Eye (tissue), 1 donor: ENCODE measurements at regions not wholly inside any gene's neighbourhood (a gene's known extent, or its start where the extent isn't known, plus 50 kb on each side); places are given as distances from the start of the nearest gene placed in this dataset.
A peak's percentile ranks its signal among the peaks of the same experiment; 100 is the strongest.

ENCODE experiments used
- DNase-seq: peaks from one replicate; pipeline ENCODE4 v3.0.0-alpha.2; 2015

- no peak for DNase-seq
These were observed 119.9 kb downstream of the FAM43A start for GRCh38 chr3:194805546-194805945.

GRCh38 chr3:194806991-194807630 is 121.4 kb downstream of the FAM43A start:
- no peak for DNase-seq

- DNase-seq, result no peak
These were observed 123.0 kb downstream of the FAM43A start for GRCh38 chr3:194808640-194809097.

- no peak for DNase-seq
These were observed 123.7 kb downstream of the FAM43A start for GRCh38 chr3:194809382-194809781.

DNA sequence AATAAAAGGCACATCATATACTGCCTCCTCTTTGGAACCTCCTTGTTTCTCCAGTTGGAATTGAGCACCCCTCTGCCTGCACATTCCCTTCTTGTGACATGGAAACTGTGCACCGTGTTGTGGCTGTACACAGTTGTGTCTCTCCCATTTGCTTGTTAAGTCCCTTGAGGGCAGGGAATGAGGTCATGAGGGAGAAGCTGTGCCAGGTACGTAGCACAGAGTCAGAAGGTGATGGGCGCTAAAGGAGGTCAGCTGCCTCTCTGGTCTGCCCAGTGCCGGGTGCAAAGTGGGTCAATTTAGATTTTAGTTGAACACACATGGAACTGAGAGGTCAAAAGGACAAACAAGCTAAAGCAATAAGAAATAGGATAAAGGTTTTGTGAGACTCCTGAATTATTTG is 124.4 kb downstream of the FAM43A start:
- no peak for DNase-seq

DNA sequence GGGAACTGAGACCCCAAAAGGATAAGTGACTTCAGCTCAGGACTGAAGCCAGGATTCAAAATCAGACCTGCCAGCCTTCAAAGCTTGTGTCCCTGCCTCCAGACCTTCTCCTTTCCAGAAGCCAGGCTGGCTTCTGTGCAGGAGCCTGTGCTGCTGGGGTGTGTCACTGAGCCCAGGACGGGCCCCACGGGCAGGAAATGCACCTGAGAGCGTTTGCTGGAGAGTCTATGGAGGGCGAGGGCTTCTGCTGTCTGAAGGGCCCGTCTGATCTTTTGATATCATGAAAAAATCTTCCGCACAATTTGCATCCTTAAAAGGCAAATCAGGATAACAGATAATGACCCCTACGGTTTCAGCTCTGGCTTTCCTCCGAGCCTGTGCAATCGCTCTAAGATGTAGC is 125.4 kb downstream of the FAM43A start:
- no peak for DNase-seq

GRCh38 chr3:194812176-194812575 is 126.5 kb downstream of the FAM43A start:
- no peak for DNase-seq

GRCh38 chr3:194814878-194815357 is 129.2 kb downstream of the FAM43A start:
- DNase-seq, result no peak

DNA sequence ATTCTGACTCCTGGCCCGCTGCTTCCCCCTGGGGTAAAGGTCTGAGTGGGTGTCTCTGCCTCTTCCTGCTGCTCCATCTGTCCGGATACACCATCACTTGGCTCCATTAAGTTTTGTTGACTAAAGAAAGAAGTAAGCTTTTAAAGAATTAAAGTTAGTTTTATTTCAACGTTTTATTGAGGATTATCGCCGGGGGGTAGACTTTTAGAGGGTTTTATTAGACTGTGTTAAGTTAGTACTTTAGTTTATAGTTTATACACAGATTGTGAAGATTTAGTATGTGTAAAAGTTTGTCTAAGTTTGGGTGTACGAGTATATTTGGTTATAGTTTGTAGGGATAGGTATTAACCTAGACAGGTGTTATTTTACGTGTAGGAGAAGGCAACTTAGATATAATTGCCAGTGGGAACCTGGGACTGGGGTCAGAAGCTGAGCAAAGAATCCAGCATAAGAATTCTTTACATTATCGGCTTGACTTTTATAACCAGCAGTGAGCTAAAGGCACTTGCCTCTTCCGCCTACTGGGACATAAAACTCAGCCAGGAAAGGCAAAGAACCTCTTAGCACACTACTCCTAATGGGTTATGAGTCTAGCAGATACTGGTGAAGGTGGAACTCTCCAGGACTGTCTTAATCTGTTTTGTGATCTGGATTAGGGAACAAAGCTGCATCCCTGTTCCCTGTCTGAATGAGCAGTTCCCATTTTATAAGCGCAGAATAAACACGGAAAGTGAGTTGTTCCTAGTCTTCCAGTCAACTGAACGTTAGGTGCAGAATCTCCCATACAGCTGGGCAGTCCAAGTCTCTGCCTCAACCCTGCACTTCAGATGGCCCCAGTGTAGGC is 131.3 kb downstream of the FAM43A start:
- no peak for DNase-seq

- DNase-seq, result no peak
These were observed 131.9 kb downstream of the FAM43A start for GRCh38 chr3:194817592-194817930.

DNA sequence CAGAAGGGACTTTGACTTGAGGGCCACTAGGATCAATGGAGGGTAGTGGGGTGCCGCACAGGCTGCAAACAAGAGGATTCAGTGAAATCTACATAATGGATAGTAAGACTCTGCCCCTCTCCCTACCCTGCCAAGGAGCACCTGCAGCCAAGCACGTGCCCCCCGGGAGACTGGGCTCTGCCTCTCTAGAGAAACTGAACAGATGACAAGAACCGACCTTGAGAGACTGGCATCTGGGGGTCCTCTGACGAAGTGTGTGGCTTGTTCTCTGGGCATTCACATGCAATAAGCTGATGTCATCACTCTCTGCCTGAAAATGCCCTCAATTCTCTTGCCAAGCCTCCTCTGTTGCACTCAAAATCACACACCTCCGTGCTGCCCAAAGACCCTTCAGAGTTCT is 132.3 kb downstream of the FAM43A start:
- DNase-seq, result no peak

GRCh38 chr3:194824100-194824499 is 138.4 kb downstream of the FAM43A start:
- DNase-seq, result no peak

DNA sequence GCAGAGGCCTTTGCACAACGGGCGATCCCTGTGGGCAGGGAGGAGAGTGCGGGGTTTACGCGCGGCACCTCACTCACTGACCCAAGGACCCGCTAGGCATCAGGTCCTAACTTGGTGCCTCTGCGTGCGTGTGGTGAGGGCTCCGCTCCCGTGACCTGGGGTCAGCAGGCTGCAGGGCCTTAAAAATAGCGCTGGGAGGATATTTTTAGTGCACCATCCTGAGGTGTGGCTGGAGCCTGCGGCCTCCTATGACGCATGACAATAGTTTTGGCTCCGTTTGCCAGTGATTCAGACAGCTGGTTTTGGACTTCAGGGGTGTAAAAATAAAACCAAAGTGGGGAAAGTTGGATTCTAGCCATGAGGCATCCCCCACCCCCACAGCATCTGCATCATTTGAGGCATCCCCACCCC is 139.0 kb downstream of the FAM43A start:
- no peak for DNase-seq

GRCh38 chr3:194826594-194826993 is 140.9 kb downstream of the FAM43A start:
- no peak for DNase-seq

GRCh38 chr3:194827486-194827885 is 141.8 kb downstream of the FAM43A start:
- DNase-seq, result no peak

GRCh38 chr3:194828116-194828515 is 142.4 kb downstream of the FAM43A start:
- DNase-seq, result no peak

- DNase-seq, result no peak
These were observed 143.2 kb downstream of the FAM43A start for GRCh38 chr3:194828926-194829325.

GRCh38 chr3:194830401-194830800 is 144.7 kb downstream of the FAM43A start:
- no peak for DNase-seq

GRCh38 chr3:194830978-194831377 is 145.3 kb downstream of the FAM43A start:
- no peak for DNase-seq

GRCh38 chr3:194832346-194833104 is 146.8 kb downstream of the FAM43A start:
- no peak for DNase-seq

GRCh38 chr3:194833114-194833910 is 147.6 kb downstream of the FAM43A start:
- peak; percentile 30 for DNase-seq

DNA sequence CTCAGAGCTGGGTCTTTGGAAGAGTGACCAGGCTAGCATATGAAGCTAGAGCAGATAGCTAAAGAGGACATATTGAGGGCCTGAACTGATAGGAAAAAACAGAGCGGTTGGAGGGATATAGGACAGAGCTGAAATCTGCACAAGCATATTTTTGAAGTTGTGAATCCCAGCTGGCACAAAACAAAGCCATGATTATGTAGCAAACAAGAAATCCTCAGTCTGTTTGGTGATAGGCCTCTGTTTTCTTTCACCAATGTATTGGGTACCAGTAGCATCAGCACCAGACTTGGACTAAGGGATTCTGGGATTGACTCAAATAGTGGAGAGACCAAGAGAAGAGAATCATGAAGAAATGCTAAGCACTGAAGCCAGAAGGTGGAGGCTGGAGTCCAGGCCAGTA is 151.0 kb downstream of the FAM43A start:
- DNase-seq, result no peak
